Pons (tissue), 1 donor: ENCODE measurements at regions not wholly inside any gene's neighbourhood (a gene's known extent, or its start where the extent isn't known, plus 50 kb on each side); places are given as distances from the start of the nearest gene placed in this dataset.
"Not testable (repeated sequence)": the region's sequence is repeated elsewhere in the genome, so short reads cannot be mapped to it uniquely, and the experiment has no call there.

ENCODE experiments used
- DNase-seq: peaks from one replicate; pipeline ENCODE4 v3.0.0-alpha.2; 2016; ENCODE audit warnings: low spot score

GRCh38 chr22:27598792-27599191, 202.8 kb downstream of the MN1 start:
- DNase-seq = no peak

- no peak for DNase-seq
Measured at GRCh38 chr22:27601195-27601594, 200.4 kb downstream of the MN1 start.

GRCh38 chr22:27602390-27602789, 199.2 kb downstream of the MN1 start:
- DNase-seq = no peak

GRCh38 chr22:27603111-27603799, 198.3 kb downstream of the MN1 start:
- no peak for DNase-seq

GRCh38 chr22:27603800-27604144, 197.8 kb downstream of the MN1 start:
- no peak for DNase-seq

- DNase-seq = no peak
Measured at GRCh38 chr22:27605390-27605789, 196.2 kb downstream of the MN1 start.

- not testable (repeated sequence) for DNase-seq
Measured at GRCh38 chr22:27607750-27608149, 193.8 kb downstream of the MN1 start.

GRCh38 chr22:27609451-27609888, 192.1 kb downstream of the MN1 start:
- no peak for DNase-seq

GRCh38 chr22:27610164-27610563, 191.4 kb downstream of the MN1 start:
- not testable (repeated sequence) for DNase-seq

- DNase-seq = no peak
Measured at GRCh38 chr22:27610863-27611786, 190.4 kb downstream of the MN1 start.

- no peak for DNase-seq
Measured at GRCh38 chr22:27612115-27612514, 189.4 kb downstream of the MN1 start.

- no peak for DNase-seq
Measured at GRCh38 chr22:27613099-27614005, 188.2 kb downstream of the MN1 start.

- no peak for DNase-seq
Measured at GRCh38 chr22:27614006-27614649, 187.4 kb downstream of the MN1 start.

GRCh38 chr22:27614650-27615007, 186.9 kb downstream of the MN1 start:
- DNase-seq = no peak

- no peak for DNase-seq
Measured at GRCh38 chr22:27615408-27615807, 186.1 kb downstream of the MN1 start.

GRCh38 chr22:27616033-27616432, 185.5 kb downstream of the MN1 start:
- no peak for DNase-seq

GRCh38 chr22:27617214-27617881, 184.2 kb downstream of the MN1 start:
- no peak for DNase-seq

GRCh38 chr22:27620367-27621154, 181.0 kb downstream of the MN1 start:
- no peak for DNase-seq

- no peak for DNase-seq
Measured at GRCh38 chr22:27621486-27622070, 180.0 kb downstream of the MN1 start.

GRCh38 chr22:27624042-27624441, 177.5 kb downstream of the MN1 start:
- no peak for DNase-seq
